ENCODE measurements at regions not wholly inside any gene's neighbourhood (a gene's known extent, or its start where the extent isn't known, plus 50 kb on each side); places are given as distances from the start of the nearest gene placed in this dataset.

GRCh38 chr17:77421630-77421972 lies 280.8 kb downstream of the SEC14L1 start:
- DNase-seq = no peak

- no peak for DNase-seq
Observed at GRCh38 chr17:77422104-77422747, 281.5 kb downstream of the SEC14L1 start.

- DNase-seq = no peak
Observed at GRCh38 chr17:77422748-77423113, 282.0 kb downstream of the SEC14L1 start.

- DNase-seq = no peak
Observed at GRCh38 chr17:77423589-77424451, 283.1 kb downstream of the SEC14L1 start.

- DNase-seq = no peak
Observed at GRCh38 chr17:77424585-77425344, 284.0 kb downstream of the SEC14L1 start.

GRCh38 chr17:77425348-77425747 lies 284.6 kb downstream of the SEC14L1 start:
- no peak for DNase-seq

GRCh38 chr17:77425791-77426641 lies 285.2 kb downstream of the SEC14L1 start:
- DNase-seq = no peak

GRCh38 chr17:77426676-77427386 lies 286.1 kb downstream of the SEC14L1 start:
- DNase-seq = no peak

- DNase-seq = no peak
Observed at GRCh38 chr17:77427391-77427991, 286.7 kb downstream of the SEC14L1 start.

- no peak for DNase-seq
Observed at GRCh38 chr17:77428020-77428748, 287.4 kb downstream of the SEC14L1 start.

GRCh38 chr17:77428749-77429368 lies 288.1 kb downstream of the SEC14L1 start:
- no peak for DNase-seq

GRCh38 chr17:77429369-77429968 lies 288.7 kb downstream of the SEC14L1 start:
- DNase-seq = no peak

GRCh38 chr17:77429969-77430752 lies 289.4 kb downstream of the SEC14L1 start:
- no peak for DNase-seq

GRCh38 chr17:77432034-77432661 lies 291.4 kb downstream of the SEC14L1 start:
- no peak for DNase-seq

GRCh38 chr17:77432742-77433141 lies 292.0 kb downstream of the SEC14L1 start:
- DNase-seq = no peak

- no peak for DNase-seq
Observed at GRCh38 chr17:77433385-77434135, 292.8 kb downstream of the SEC14L1 start.

- no peak for DNase-seq
Observed at GRCh38 chr17:77434136-77435114, 293.7 kb downstream of the SEC14L1 start.
